ENCODE measurements at regions not wholly inside any gene's neighbourhood (a gene's known extent, or its start where the extent isn't known, plus 50 kb on each side); places are given as distances from the start of the nearest gene placed in this dataset.

DNA sequence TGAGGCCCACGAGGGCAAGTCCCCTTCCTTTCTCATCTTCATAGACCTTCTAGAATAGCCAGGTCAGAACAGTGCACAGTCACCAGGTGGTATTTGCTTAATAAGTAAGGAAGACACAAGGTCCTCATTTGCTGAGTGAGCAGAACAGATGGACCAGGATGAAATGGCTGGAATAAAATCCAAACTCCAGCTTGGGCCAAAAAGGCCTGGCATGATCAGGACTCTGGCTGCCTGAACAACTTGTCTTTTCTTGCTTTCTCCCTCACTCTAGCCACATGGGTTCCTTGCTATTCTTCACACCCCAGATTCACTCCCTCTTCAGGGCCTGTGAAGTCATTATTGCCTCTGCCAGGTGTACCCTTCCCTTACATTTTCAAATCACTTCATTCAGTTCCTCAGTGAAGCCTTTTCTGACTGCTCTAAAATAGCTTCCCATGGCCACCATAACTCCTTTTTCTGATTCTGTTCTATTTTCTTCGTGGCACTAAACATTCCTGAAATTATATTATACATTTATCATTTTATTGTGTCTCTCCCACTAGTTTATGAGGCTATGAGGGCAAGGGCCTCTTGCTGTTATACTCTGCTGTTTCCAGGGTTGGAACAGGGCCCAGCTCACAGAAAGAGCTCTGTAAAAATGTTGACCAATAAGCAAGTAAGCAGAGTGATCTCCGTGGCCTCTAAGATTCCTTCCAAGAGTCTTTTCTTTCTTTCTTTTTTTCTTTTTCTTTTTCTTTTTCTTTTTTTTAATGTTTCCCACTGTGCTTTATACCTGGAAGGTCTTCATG lies 150.8 kb downstream of the TTC8 start (continued):
- TF ChIP-seq, protein P1, sequence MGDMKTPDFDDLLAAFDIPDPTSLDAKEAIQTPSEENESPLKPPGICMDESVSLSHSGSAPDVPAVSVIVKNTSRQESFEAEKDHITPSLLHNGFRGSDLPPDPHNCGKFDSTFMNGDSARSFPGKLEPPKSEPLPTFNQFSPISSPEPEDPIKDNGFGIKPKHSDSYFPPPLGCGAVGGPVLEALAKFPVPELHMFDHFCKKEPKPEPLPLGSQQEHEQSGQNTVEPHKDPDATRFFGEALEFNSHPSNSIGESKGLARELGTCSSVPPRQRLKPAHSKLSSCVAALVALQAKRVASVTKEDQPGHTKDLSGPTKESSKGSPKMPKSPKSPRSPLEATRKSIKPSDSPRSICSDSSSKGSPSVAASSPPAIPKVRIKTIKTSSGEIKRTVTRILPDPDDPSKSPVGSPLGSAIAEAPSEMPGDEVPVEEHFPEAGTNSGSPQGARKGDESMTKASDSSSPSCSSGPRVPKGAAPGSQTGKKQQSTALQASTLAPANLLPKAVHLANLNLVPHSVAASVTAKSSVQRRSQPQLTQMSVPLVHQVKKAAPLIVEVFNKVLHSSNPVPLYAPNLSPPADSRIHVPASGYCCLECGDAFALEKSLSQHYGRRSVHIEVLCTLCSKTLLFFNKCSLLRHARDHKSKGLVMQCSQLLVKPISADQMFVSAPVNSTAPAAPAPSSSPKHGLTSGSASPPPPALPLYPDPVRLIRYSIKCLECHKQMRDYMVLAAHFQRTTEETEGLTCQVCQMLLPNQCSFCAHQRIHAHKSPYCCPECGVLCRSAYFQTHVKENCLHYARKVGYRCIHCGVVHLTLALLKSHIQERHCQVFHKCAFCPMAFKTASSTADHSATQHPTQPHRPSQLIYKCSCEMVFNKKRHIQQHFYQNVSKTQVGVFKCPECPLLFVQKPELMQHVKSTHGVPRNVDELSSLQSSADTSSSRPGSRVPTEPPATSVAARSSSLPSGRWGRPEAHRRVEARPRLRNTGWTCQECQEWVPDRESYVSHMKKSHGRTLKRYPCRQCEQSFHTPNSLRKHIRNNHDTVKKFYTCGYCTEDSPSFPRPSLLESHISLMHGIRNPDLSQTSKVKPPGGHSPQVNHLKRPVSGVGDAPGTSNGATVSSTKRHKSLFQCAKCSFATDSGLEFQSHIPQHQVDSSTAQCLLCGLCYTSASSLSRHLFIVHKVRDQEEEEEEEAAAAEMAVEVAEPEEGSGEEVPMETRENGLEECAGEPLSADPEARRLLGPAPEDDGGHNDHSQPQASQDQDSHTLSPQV (IDR thresholded peaks at IDR 0.05), result no peak
- no peak for TF ChIP-seq POLR2A (IDR thresholded peaks at IDR 0.05; ENCODE audit: low read depth, low read length)
- TF ChIP-seq, protein P2, sequence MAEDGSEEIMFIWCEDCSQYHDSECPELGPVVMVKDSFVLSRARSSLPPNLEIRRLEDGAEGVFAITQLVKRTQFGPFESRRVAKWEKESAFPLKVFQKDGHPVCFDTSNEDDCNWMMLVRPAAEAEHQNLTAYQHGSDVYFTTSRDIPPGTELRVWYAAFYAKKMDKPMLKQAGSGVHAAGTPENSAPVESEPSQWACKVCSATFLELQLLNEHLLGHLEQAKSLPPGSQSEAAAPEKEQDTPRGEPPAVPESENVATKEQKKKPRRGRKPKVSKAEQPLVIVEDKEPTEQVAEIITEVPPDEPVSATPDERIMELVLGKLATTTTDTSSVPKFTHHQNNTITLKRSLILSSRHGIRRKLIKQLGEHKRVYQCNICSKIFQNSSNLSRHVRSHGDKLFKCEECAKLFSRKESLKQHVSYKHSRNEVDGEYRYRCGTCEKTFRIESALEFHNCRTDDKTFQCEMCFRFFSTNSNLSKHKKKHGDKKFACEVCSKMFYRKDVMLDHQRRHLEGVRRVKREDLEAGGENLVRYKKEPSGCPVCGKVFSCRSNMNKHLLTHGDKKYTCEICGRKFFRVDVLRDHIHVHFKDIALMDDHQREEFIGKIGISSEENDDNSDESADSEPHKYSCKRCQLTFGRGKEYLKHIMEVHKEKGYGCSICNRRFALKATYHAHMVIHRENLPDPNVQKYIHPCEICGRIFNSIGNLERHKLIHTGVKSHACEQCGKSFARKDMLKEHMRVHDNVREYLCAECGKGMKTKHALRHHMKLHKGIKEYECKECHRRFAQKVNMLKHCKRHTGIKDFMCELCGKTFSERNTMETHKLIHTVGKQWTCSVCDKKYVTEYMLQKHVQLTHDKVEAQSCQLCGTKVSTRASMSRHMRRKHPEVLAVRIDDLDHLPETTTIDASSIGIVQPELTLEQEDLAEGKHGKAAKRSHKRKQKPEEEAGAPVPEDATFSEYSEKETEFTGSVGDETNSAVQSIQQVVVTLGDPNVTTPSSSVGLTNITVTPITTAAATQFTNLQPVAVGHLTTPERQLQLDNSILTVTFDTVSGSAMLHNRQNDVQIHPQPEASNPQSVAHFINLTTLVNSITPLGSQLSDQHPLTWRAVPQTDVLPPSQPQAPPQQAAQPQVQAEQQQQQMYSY (CRISPR knock-in tag; IDR thresholded peaks at IDR 0.05), result no peak
- TF ChIP-seq, protein P3, sequence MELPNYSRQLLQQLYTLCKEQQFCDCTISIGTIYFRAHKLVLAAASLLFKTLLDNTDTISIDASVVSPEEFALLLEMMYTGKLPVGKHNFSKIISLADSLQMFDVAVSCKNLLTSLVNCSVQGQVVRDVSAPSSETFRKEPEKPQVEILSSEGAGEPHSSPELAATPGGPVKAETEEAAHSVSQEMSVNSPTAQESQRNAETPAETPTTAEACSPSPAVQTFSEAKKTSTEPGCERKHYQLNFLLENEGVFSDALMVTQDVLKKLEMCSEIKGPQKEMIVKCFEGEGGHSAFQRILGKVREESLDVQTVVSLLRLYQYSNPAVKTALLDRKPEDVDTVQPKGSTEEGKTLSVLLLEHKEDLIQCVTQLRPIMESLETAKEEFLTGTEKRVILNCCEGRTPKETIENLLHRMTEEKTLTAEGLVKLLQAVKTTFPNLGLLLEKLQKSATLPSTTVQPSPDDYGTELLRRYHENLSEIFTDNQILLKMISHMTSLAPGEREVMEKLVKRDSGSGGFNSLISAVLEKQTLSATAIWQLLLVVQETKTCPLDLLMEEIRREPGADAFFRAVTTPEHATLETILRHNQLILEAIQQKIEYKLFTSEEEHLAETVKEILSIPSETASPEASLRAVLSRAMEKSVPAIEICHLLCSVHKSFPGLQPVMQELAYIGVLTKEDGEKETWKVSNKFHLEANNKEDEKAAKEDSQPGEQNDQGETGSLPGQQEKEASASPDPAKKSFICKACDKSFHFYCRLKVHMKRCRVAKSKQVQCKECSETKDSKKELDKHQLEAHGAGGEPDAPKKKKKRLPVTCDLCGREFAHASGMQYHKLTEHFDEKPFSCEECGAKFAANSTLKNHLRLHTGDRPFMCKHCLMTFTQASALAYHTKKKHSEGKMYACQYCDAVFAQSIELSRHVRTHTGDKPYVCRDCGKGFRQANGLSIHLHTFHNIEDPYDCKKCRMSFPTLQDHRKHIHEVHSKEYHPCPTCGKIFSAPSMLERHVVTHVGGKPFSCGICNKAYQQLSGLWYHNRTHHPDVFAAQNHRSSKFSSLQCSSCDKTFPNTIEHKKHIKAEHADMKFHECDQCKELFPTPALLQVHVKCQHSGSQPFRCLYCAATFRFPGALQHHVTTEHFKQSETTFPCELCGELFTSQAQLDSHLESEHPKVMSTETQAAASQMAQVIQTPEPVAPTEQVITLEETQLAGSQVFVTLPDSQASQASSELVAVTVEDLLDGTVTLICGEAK (IDR thresholded peaks at IDR 0.05; ENCODE audit: borderline replicate concordance), result no peak
- TF ChIP-seq, protein P4, sequence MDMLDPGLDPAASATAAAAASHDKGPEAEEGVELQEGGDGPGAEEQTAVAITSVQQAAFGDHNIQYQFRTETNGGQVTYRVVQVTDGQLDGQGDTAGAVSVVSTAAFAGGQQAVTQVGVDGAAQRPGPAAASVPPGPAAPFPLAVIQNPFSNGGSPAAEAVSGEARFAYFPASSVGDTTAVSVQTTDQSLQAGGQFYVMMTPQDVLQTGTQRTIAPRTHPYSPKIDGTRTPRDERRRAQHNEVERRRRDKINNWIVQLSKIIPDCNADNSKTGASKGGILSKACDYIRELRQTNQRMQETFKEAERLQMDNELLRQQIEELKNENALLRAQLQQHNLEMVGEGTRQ (IDR thresholded peaks at IDR 0.05; ENCODE audit: borderline replicate concordance, low read depth, low read length), result no peak
- TF ChIP-seq CREM (IDR thresholded peaks at IDR 0.05; ENCODE audit: low read depth), result no peak
